Neuronal stem cell (in vitro differentiated cells): ENCODE measurements at regions not wholly inside any gene's neighbourhood (a gene's known extent, or its start where the extent isn't known, plus 50 kb on each side); places are given as distances from the start of the nearest gene placed in this dataset.
A peak's percentile ranks its signal among the peaks of the same experiment; 100 is the strongest.

Source experiments
- DNase-seq: peaks from one replicate; pipeline ENCODE4 v3.0.0-alpha.2; 2013; ENCODE audit warnings: low spot score
- H2AFZ ChIP-seq: one replicate; pipeline ENCODE4 v1.6.1; 2013; ENCODE audit warnings: mild to moderate bottlenecking, low read length, inconsistent platforms
- H2AK5ac ChIP-seq: 2 replicates; pipeline ENCODE4 v1.6.1; 2013; ENCODE audit warnings: low read depth, mild to moderate bottlenecking, inconsistent platforms, low read length, moderate library complexity, mixed read lengths
- H2BK120ac ChIP-seq: 2 replicates; pipeline ENCODE4 v1.6.1; 2013; ENCODE audit warnings: low read depth, mild to moderate bottlenecking, inconsistent platforms, low read length, moderate library complexity, mixed read lengths
- H2BK12ac ChIP-seq: one replicate; pipeline ENCODE4 v1.6.1; 2013; ENCODE audit warnings: low read length, inconsistent platforms
- H2BK15ac ChIP-seq: 2 replicates; pipeline ENCODE4 v1.6.1; 2013; ENCODE audit warnings: mild to moderate bottlenecking, low read length, inconsistent platforms, mixed read lengths
- H2BK5ac ChIP-seq: one replicate; pipeline ENCODE4 v1.6.1; 2013; ENCODE audit warnings: inconsistent platforms, mild to moderate bottlenecking, low read length, moderate library complexity
- H3K14ac ChIP-seq: one replicate; pipeline ENCODE4 v1.6.1; 2013; ENCODE audit warnings: low read length, inconsistent platforms
- H3K18ac ChIP-seq: 2 replicates; pipeline ENCODE4 v1.6.1; 2013; ENCODE audit warnings: low read length, inconsistent platforms
- H3K23ac ChIP-seq: 2 replicates; pipeline ENCODE4 v1.6.1; 2013; ENCODE audit warnings: low read depth, mild to moderate bottlenecking, mixed read lengths, low read length, inconsistent platforms; ENCODE audit not compliant: poor library complexity
- H3K27ac ChIP-seq: replicated peaks from 3 replicates; pipeline ENCODE4 v1.5.1; 2013; ENCODE audit warnings: low read length, inconsistent platforms
- H3K27me3 ChIP-seq, 3 experiments: 2 replicates each; pipeline ENCODE4 v1.6.1; 2013; ENCODE audit warnings: low read length in 3 of 3, mild to moderate bottlenecking in 2 of 3, inconsistent platforms in 1 of 3, low read depth in 1 of 3, mixed read lengths in 1 of 3, moderate library complexity in 1 of 3; ENCODE audit not compliant: control insufficient read depth in 3 of 3, insufficient read depth in 3 of 3
- H3K36me3 ChIP-seq, 2 donors: replicated peaks in 1 of 2; 2 replicates each; pipeline ENCODE4 v1.6.1; 2013; ENCODE audit warnings: low read length in 2 of 2; ENCODE audit not compliant: control insufficient read depth in 2 of 2, insufficient read depth in 2 of 2
- H3K4ac ChIP-seq: 2 replicates; pipeline ENCODE4 v1.6.1; 2013; ENCODE audit warnings: inconsistent platforms, mild to moderate bottlenecking, low read length, moderate library complexity
- H3K4me1 ChIP-seq, 2 donors: 1 replicate in 1 of 2; 2 replicates in 1 of 2; pipeline ENCODE4 v1.6.1; 2013; ENCODE audit warnings: low read length in 2 of 2, low read depth in 1 of 2; ENCODE audit not compliant: control insufficient read depth in 2 of 2, insufficient read depth in 1 of 2
- H3K4me2 ChIP-seq: one replicate; pipeline ENCODE4 v1.6.1; 2013; ENCODE audit warnings: mild to moderate bottlenecking, low read length, inconsistent platforms; ENCODE audit not compliant: insufficient read depth, poor library complexity, severe bottlenecking
- H3K4me3 ChIP-seq, 2 donors: 2 replicates each; pipeline ENCODE4 v1.5.1; 2013; ENCODE audit warnings: low read length in 2 of 2, mild to moderate bottlenecking in 2 of 2, inconsistent platforms in 1 of 2, moderate library complexity in 1 of 2
- H3K79me1 ChIP-seq: one replicate; pipeline ENCODE4 v1.6.1; 2013; ENCODE audit warnings: low read depth, mild to moderate bottlenecking, inconsistent platforms, low read length, moderate library complexity
- H3K9ac ChIP-seq: one replicate; pipeline ENCODE4 v1.6.1; 2013; ENCODE audit warnings: mild to moderate bottlenecking, low read depth, low read length, inconsistent platforms; ENCODE audit not compliant: poor library complexity
- H3K9me3 ChIP-seq, 2 donors: replicated peaks in 1 of 2; 2 replicates each; pipeline versions ENCODE3 to v1.6.1; 2013; ENCODE audit warnings: low read length in 2 of 2, mild to moderate bottlenecking in 2 of 2, inconsistent platforms in 1 of 2, low read depth in 1 of 2, mixed read lengths in 1 of 2, moderate library complexity in 1 of 2; ENCODE audit not compliant: control insufficient read depth in 2 of 2, insufficient read depth in 1 of 2
- H4K8ac ChIP-seq: one replicate; pipeline ENCODE4 v1.6.1; 2013; ENCODE audit warnings: low read depth, mild to moderate bottlenecking, inconsistent platforms, low read length, moderate library complexity
- H4K91ac ChIP-seq: one replicate; pipeline ENCODE4 v1.6.1; 2013; ENCODE audit warnings: low read length, low read depth, mild to moderate bottlenecking, inconsistent platforms; ENCODE audit not compliant: poor library complexity
- WGBS, 2 donors: extraction: QIAGEN DNeasy Blood & Tissue Kit; methylation state at CpG; one replicate each; pipeline ENCODE4 v1.1.7; 2013; ENCODE audit warnings: missing lambda C conversion rate in 2 of 2, mixed read lengths in 1 of 2; ENCODE audit not compliant: insufficient read length in 2 of 2, insufficient replicate concordance in 1 of 2; ENCODE audit errors: extremely low coverage in 2 of 2; 5-methylcytosine and 5-hydroxymethylcytosine counted together

DNA sequence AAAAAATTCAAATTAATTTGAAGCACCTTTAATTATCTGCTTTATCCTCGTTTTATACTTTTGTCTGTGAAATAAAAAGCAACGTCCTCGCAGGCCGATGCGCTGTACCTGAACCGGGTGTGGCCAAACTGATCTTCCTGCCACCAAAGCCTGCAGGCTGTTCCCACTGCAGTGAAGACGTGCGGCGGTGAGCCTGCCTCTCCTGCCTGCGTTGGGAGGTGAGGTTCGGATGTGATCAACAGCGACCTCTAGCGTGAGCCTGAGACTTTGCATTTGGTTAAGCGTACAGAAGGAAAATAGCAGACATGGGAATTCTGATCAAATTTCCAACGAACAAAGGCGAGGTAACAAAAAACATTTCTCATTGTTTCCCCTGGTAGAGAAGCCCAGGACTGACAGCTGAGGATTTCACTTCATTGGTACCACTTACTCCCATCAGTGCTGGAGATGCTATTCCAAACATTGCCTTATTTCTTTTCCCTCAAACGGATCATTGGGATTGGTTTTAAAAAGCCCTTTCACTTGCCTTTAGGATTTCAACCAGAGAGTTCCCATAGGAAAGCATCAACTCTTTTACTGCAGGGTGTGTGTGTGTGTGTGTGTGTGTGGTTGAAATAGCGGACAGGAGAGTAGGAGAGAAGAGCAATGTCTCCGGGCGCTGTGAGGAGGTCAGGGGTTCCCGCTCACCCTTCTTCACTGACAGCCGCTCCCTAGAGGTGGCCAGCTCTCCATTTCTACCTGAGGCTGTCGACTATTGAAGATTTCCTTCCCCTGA, 56.6 kb upstream of the CCN6 start:
- H3K4ac ChIP-seq, result no peak overlapping the region
- no peak overlapping the region for H2AK5ac ChIP-seq
- no peak overlapping the region for H3K23ac ChIP-seq
- no peak overlapping the region for H3K4me2 ChIP-seq
- H3K36me3 ChIP-seq, result no peaks in the 10 kb centered on the region
- no peak overlapping the region for H4K8ac ChIP-seq
- H2BK15ac ChIP-seq, result no peak overlapping the region
- H2BK12ac ChIP-seq, result peak overlapping the region; percentile 4
- H3K14ac ChIP-seq, result no peak overlapping the region
- no peak overlapping the region for H3K4me3 ChIP-seq
- peaks cover 0 to 2% (median 0%) of the 10 kb centered on the region in 3 experiments for H3K27me3 ChIP-seq
- peaks cover 2 to 15% of the 10 kb centered on the region in 2 donors for H3K4me1 ChIP-seq
- H3K9me3 ChIP-seq, result peaks cover 4% of the 10 kb centered on the region in 2 donors
- DNase-seq, result peak; percentile 67
- no peak overlapping the region for H2BK120ac ChIP-seq
- H2BK5ac ChIP-seq, result no peak overlapping the region
- no peak overlapping the region for H4K91ac ChIP-seq
- H3K27ac ChIP-seq, result no peak overlapping the region
- H3K18ac ChIP-seq, result peak overlapping the region; percentile 24
- no peak overlapping the region for H3K9ac ChIP-seq
- no CpG with 5 or more reads among the region's 23 CpGs for WGBS, 2 donors
- no peaks in the 10 kb centered on the region for H3K79me1 ChIP-seq
- peak overlapping the region; percentile 68 for H2AFZ ChIP-seq

GRCh38 chr6:111997853-111998208, 56.1 kb upstream of the CCN6 start:
- Histone ChIP-seq H3K4me1 (peaks cover 2 to 15% of the 10 kb centered on the region in 2 donors), H2BK120ac (no peak overlapping the region), H3K23ac (no peak overlapping the region), H3K14ac (no peak overlapping the region), H2AK5ac (no peak overlapping the region), H3K36me3 (no peaks in the 10 kb centered on the region), H3K9me3 (peaks cover 4% of the 10 kb centered on the region in 2 donors), H4K8ac (no peak overlapping the region), H3K9ac (no peak overlapping the region), H3K4ac (no peak overlapping the region), H2BK5ac (no peak overlapping the region), H3K4me2 (no peak overlapping the region), H3K18ac (peak overlapping the region; percentile 24), H3K27ac (no peak overlapping the region), H3K4me3 (no peak overlapping the region), H3K27me3 (peaks cover 0 to 2% (median 0%) of the 10 kb centered on the region in 3 experiments), H2BK12ac (no peak overlapping the region), H3K79me1 (no peaks in the 10 kb centered on the region), H2AFZ (peak overlapping the region; percentile 68), H4K91ac (no peak overlapping the region), H2BK15ac (no peak overlapping the region)
- DNase-seq, result no peak
- no CpG with 5 or more reads among the region's 6 CpGs for WGBS, 2 donors

GRCh38 chr6:112002307-112002706, 51.6 kb upstream of the CCN6 start:
- Histone ChIP-seq H3K14ac (no peak overlapping the region), H2BK15ac (no peak overlapping the region), H2AK5ac (no peak overlapping the region), H3K27ac (no peak overlapping the region), H3K4ac (no peak overlapping the region), H2BK12ac (no peak overlapping the region), H4K8ac (no peak overlapping the region), H3K23ac (no peak overlapping the region), H2BK120ac (no peak overlapping the region), H2AFZ (no peak overlapping the region), H3K27me3 (no peaks in the 10 kb centered on the region), H3K18ac (no peak overlapping the region), H3K36me3 (no peaks in the 10 kb centered on the region), H3K4me2 (no peak overlapping the region), H3K4me1 (peaks cover 0 to 5% of the 10 kb centered on the region in 2 donors), H4K91ac (no peak overlapping the region), H3K9me3 (peaks cover 2 to 6% of the 10 kb centered on the region in 2 donors), H3K79me1 (no peaks in the 10 kb centered on the region), H2BK5ac (no peak overlapping the region), H3K4me3 (no peak overlapping the region), H3K9ac (no peak overlapping the region)
- WGBS, 2 donors, result no CpG with 5 or more reads among the region's 1 CpG
- no peak for DNase-seq
